ENCODE measurements at regions not wholly inside any gene's neighbourhood (a gene's known extent, or its start where the extent isn't known, plus 50 kb on each side); places are given as distances from the start of the nearest gene placed in this dataset.

DNA sequence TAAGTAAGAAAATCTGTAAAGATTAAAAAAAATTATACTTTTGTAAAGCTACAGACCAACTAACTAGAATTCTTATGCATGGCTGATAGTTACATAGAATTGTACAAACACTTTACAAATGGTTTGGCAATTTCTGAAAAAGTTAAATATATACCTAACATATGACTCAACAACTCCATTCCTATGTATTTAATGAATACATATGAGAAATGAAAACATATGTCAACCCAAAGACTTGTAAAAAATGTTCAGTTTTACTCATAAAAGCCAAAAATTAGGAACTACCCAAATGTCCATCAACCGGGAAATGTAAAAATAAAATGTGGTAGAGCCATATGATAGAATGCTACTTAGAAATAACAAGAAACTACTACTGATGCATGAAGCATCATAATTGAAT lies 152.6 kb upstream of the NRG3 start:
- no peak for TF ChIP-seq TSC22D2 (CRISPR knock-in tag; IDR thresholded peaks at IDR 0.05; ENCODE audit: borderline replicate concordance)
- no peak for TF ChIP-seq SRF (IDR thresholded peaks at IDR 0.05; ENCODE audit: low read depth, low read length)
- no peak for TF ChIP-seq EZH2 (conservative IDR thresholded peaks at IDR 0.05; ENCODE audit: low read depth, low read length)

Data from HepG2 (cell line).